DMS79 (cell line): ENCODE measurements at regions not wholly inside any gene's neighbourhood (a gene's known extent, or its start where the extent isn't known, plus 50 kb on each side); places are given as distances from the start of the nearest gene placed in this dataset.
"Not testable (repeated sequence)": the region's sequence is repeated elsewhere in the genome, so short reads cannot be mapped to it uniquely, and the experiment has no call there.

ENCODE experiments used
- DNase-seq: peaks from one replicate; lab custom pipeline; 2025; lab: John Stamatoyannopoulos, UW

GRCh38 chr18:58805467-58806187 is 59.0 kb upstream of the ZNF532 start:
- peak; percentile 41 for DNase-seq

- no peak for DNase-seq
These were observed 57.6 kb upstream of the ZNF532 start for GRCh38 chr18:58806826-58807714.

GRCh38 chr18:58807766-58808165 is 56.9 kb upstream of the ZNF532 start:
- no peak for DNase-seq

- DNase-seq, result no peak
These were observed 56.3 kb upstream of the ZNF532 start for GRCh38 chr18:58808349-58808748.

- DNase-seq, result not testable (repeated sequence)
These were observed 52.8 kb upstream of the ZNF532 start for GRCh38 chr18:58811859-58812258.

GRCh38 chr18:58813105-58813504 is 51.6 kb upstream of the ZNF532 start:
- DNase-seq, result no peak

- no peak for DNase-seq
These were observed 51.0 kb upstream of the ZNF532 start for GRCh38 chr18:58813561-58814225.

GRCh38 chr18:58814317-58814716 is 50.4 kb upstream of the ZNF532 start:
- DNase-seq, result no peak
